CD14-positive monocyte (primary cell): ENCODE measurements at regions not wholly inside any gene's neighbourhood (a gene's known extent, or its start where the extent isn't known, plus 50 kb on each side); places are given as distances from the start of the nearest gene placed in this dataset. TPM values are rescaled to one million over a fixed set of nuclear protein-coding genes. Genes with fewer than 3 reads are reported as not detected.

Experiments used
- DNase-seq, 3 donors: peaks; one replicate each; pipeline ENCODE4 v3.0.0-alpha.2; 2011 to 2022
- H2AFZ ChIP-seq: 2 replicates; pipeline ENCODE4 v1.6.0; 2012; ENCODE audit warnings: mild to moderate bottlenecking, low read depth, low read length, inconsistent platforms; ENCODE audit not compliant: insufficient read depth, poor library complexity, severe bottlenecking
- H3K27ac ChIP-seq, 2 donors: 1 replicate in 1 of 2; 2 replicates in 1 of 2; pipeline ENCODE4 v1.5.1; 2012 to 2013; ENCODE audit warnings: low read length in 2 of 2, control low read depth in 1 of 2, inconsistent platforms in 1 of 2, low read depth in 1 of 2, mild to moderate bottlenecking in 1 of 2
- H3K27me3 ChIP-seq, 2 donors: one replicate each; pipeline versions ENCODE4 v1.6.0 to v1.6.1; 2011 to 2013; ENCODE audit warnings: low read length in 2 of 2; ENCODE audit not compliant: control insufficient read depth in 2 of 2, insufficient read depth in 2 of 2
- H3K36me3 ChIP-seq, 2 donors: replicated peaks in 1 of 2; 1 replicate in 1 of 2; 2 replicates in 1 of 2; pipeline versions ENCODE4 v1.5.1 to v1.6.1; 2012 to 2013; ENCODE audit warnings: low read length in 2 of 2, control low read depth in 1 of 2, inconsistent platforms in 1 of 2, mild to moderate bottlenecking in 1 of 2; ENCODE audit not compliant: insufficient read depth in 2 of 2, control insufficient read depth in 1 of 2
- H3K4me1 ChIP-seq, 2 donors: 1 replicate in 1 of 2; 2 replicates in 1 of 2; pipeline versions ENCODE4 v1.5.1 to v1.6.1; 2012 to 2013; ENCODE audit warnings: low read length in 2 of 2, control low read depth in 1 of 2, inconsistent platforms in 1 of 2, mild to moderate bottlenecking in 1 of 2, moderate library complexity in 1 of 2; ENCODE audit not compliant: insufficient read depth in 2 of 2, control insufficient read depth in 1 of 2
- H3K4me2 ChIP-seq: replicated peaks from 2 replicates; pipeline ENCODE3; 2012; ENCODE audit warnings: low read length, moderate library complexity, mild to moderate bottlenecking; ENCODE audit not compliant: poor library complexity, severe bottlenecking; ENCODE audit errors: extremely low read depth
- H3K4me3 ChIP-seq, 3 experiments: fragments of 200-600 bp in 1 of 3; sonication (generic) in 1 of 3; replicated peaks in 1 of 3; 1 replicate in 2 of 3; 2 replicates in 1 of 3; pipeline ENCODE4 v1.5.1; 2011 to 2013; ENCODE audit warnings: low read length in 3 of 3, mild to moderate bottlenecking in 3 of 3, control low read depth in 2 of 3, low read depth in 2 of 3, inconsistent platforms in 1 of 3, moderate library complexity in 1 of 3
- H3K79me2 ChIP-seq: 2 replicates; pipeline ENCODE4 v1.6.0; 2012; ENCODE audit warnings: mild to moderate bottlenecking, control low read depth, inconsistent platforms, low read length, moderate library complexity; ENCODE audit not compliant: insufficient read depth
- H3K9ac ChIP-seq: 2 replicates; pipeline ENCODE4 v1.6.0; 2017; ENCODE audit warnings: low read length, mild to moderate bottlenecking; ENCODE audit not compliant: insufficient read depth, poor library complexity, severe bottlenecking
- H3K9me3 ChIP-seq, 2 donors: replicated peaks in 1 of 2; 1 replicate in 1 of 2; 2 replicates in 1 of 2; pipeline versions ENCODE4 v1.5.1 to v1.6.1; 2012 to 2013; ENCODE audit warnings: low read length in 2 of 2, control low read depth in 1 of 2; ENCODE audit not compliant: control insufficient read depth in 1 of 2, insufficient read depth in 1 of 2
- H4K20me1 ChIP-seq: 2 replicates; pipeline ENCODE4 v1.6.0; 2012; ENCODE audit warnings: mild to moderate bottlenecking, low read length, control low read depth, moderate library complexity; ENCODE audit not compliant: insufficient read depth
- H3K27ac Mint-ChIP-seq, 7 donors: one replicate each; pipeline ENCODE4 v1.8.0; 2020; ENCODE audit warnings: mild to moderate bottlenecking in 7 of 7, mixed read lengths in 7 of 7, moderate library complexity in 6 of 7, inconsistent platforms in 2 of 7
- H3K27me3 Mint-ChIP-seq, 3 donors: one replicate each; pipeline ENCODE4 v1.8.0; 2021 to 2022; ENCODE audit warnings: low read depth in 3 of 3, mild to moderate bottlenecking in 3 of 3, mixed read lengths in 3 of 3, moderate library complexity in 3 of 3, inconsistent platforms in 1 of 3
- H3K36me3 Mint-ChIP-seq, 2 donors: one replicate each; pipeline ENCODE4 v1.8.0; 2020; ENCODE audit warnings: mixed read lengths in 2 of 2, inconsistent platforms in 1 of 2, mild to moderate bottlenecking in 1 of 2
- H3K4me1 Mint-ChIP-seq: one replicate; pipeline ENCODE4 v1.8.0; 2020; ENCODE audit warnings: mild to moderate bottlenecking, mixed read lengths
- H3K4me3 Mint-ChIP-seq, 2 donors: one replicate each; pipeline ENCODE4 v1.8.0; 2020; ENCODE audit warnings: mild to moderate bottlenecking in 2 of 2, mixed read lengths in 2 of 2, moderate library complexity in 1 of 2
- H3K9me3 Mint-ChIP-seq, 7 donors: one replicate each; pipeline ENCODE4 v1.8.0; 2020 to 2022; ENCODE audit warnings: mixed read lengths in 7 of 7, mild to moderate bottlenecking in 6 of 7, moderate library complexity in 6 of 7, inconsistent platforms in 2 of 7
- WGBS: methylation state at CpG from one replicate; pipeline ENCODE4 v1.1.5; 2013; ENCODE audit warnings: missing lambda C conversion rate; ENCODE audit not compliant: insufficient coverage; 5-methylcytosine and 5-hydroxymethylcytosine counted together
- intact Hi-C, 2 donors: fragments of 100-400 bp; cut with micrococcal nuclease; formaldehyde crosslinking; loops; one replicate each; pipeline versions ENCODE4 v1.15.0 to v1.15.1; 2023
- small RNA-seq: library from RNA; depleted of rRNA; stranded (forward); fragments of <200 nt; gene quantifications from one replicate; pipeline ENCODE3, GENCODE V24; 2012; ENCODE audit warnings: low read depth; ENCODE audit not compliant: insufficient read length
- TF ChIP-seq, protein P1 (sequence below): fragments of 200-600 bp; IDR thresholded peaks from one replicate; pipeline ENCODE4 v1.8.0; 2022; ENCODE audit warnings: antibody characterized with exemption, mild to moderate bottlenecking

DNA sequence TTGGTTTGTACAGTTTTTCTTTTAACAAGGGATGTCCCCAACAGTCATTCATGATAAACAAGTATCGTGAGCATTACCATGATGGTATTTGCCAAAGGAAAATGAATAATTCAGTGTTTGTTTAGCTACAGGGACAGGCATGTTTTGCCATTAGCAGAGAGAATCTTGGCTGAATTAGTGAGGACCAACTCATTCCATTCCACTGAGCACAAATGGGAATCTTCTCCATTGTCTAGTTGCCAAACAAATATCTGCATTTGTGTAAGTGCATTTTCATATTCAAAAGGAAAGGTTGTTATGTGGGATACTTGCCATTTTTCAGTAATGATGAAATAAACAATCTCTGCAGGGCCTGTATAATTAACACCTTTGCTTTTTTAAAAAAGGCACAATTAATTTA is 1762.6 kb downstream of the RPA4 start:
- Histone ChIP-seq H4K20me1 (no peaks in the 10 kb centered on the region), H2AFZ (no peak overlapping the region), H3K4me3 (no peak overlapping the region), H3K4me1 (no peaks in the 10 kb centered on the region), H3K27ac (no peak overlapping the region), H3K27me3 (no peaks in the 10 kb centered on the region), H3K4me2 (no peak overlapping the region), H3K9ac (no peak overlapping the region), H3K36me3 (no peaks in the 10 kb centered on the region), H3K79me2 (no peaks in the 10 kb centered on the region), H3K9me3 (no peaks in the 10 kb centered on the region)
- intact Hi-C loops, result no loop called here
- DNase-seq, result no peak
- no peaks in the 10 kb centered on the region for H3K4me1 Mint-ChIP-seq
- no peak overlapping the region for H3K4me3 Mint-ChIP-seq
- H3K27me3 Mint-ChIP-seq, result peaks cover 0 to 3% (median 0%) of the 10 kb centered on the region in 3 donors
- H3K36me3 Mint-ChIP-seq, result no peaks in the 10 kb centered on the region
- H3K9me3 Mint-ChIP-seq, result peaks cover 0 to 1% (median 0%) of the 10 kb centered on the region in 7 donors
- H3K27ac Mint-ChIP-seq, result no peak overlapping the region
- TF ChIP-seq, protein P1, sequence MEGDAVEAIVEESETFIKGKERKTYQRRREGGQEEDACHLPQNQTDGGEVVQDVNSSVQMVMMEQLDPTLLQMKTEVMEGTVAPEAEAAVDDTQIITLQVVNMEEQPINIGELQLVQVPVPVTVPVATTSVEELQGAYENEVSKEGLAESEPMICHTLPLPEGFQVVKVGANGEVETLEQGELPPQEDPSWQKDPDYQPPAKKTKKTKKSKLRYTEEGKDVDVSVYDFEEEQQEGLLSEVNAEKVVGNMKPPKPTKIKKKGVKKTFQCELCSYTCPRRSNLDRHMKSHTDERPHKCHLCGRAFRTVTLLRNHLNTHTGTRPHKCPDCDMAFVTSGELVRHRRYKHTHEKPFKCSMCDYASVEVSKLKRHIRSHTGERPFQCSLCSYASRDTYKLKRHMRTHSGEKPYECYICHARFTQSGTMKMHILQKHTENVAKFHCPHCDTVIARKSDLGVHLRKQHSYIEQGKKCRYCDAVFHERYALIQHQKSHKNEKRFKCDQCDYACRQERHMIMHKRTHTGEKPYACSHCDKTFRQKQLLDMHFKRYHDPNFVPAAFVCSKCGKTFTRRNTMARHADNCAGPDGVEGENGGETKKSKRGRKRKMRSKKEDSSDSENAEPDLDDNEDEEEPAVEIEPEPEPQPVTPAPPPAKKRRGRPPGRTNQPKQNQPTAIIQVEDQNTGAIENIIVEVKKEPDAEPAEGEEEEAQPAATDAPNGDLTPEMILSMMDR, result no peak
- WGBS, result no CpG with 5 or more reads among the region's 1 CpG

DNA sequence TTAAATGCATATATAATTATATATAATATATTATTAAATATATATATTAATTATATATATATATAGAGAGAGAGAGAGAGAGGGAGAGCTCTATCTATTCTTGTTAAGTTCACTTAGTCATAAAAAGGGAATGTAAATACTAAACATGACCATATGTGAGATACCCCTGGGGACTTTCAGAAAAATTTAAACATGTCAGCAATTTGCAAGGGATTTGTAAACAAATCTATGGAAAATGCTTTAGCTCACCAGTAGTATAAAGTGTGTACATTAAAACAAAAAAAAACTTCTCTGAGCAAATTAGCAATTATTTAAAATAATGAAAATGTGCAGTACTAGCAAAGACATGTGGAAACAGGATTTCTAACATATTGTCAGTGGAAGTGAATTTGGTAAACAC is 1755.5 kb downstream of the PCDH19 start:
- no peaks in the 10 kb centered on the region for H3K4me1 Mint-ChIP-seq
- H2AFZ ChIP-seq, result no peak overlapping the region
- no peak overlapping the region for H3K9ac ChIP-seq
- H3K27me3 ChIP-seq, result no peaks in the 10 kb centered on the region
- H3K4me2 ChIP-seq, result no peak overlapping the region
- no peaks in the 10 kb centered on the region for H3K4me1 ChIP-seq
- peaks cover 0 to 5% (median 0%) of the 10 kb centered on the region in 7 donors for H3K9me3 Mint-ChIP-seq
- intact Hi-C loops, result no loop called here
- no peaks in the 10 kb centered on the region for H3K36me3 ChIP-seq
- no peaks in the 10 kb centered on the region for H4K20me1 ChIP-seq
- DNase-seq, result no peak
- H3K36me3 Mint-ChIP-seq, result no peaks in the 10 kb centered on the region
- no peak overlapping the region for H3K27ac Mint-ChIP-seq
- H3K9me3 ChIP-seq, result no peaks in the 10 kb centered on the region
- no peak overlapping the region for H3K4me3 Mint-ChIP-seq
- H3K27ac ChIP-seq, result no peak overlapping the region
- H3K79me2 ChIP-seq, result no peaks in the 10 kb centered on the region
- TF ChIP-seq, protein P1, result no peak
- peaks cover 0 to 5% (median 0%) of the 10 kb centered on the region in 3 donors for H3K27me3 Mint-ChIP-seq
- no peak overlapping the region for H3K4me3 ChIP-seq

Small RNA genes lying in the stretch of these regions (small RNA-seq; reads per million reads assigned to genes)
- not detected for gene AL357312.1
